ENCODE measurements at regions not wholly inside any gene's neighbourhood (a gene's known extent, or its start where the extent isn't known, plus 50 kb on each side); places are given as distances from the start of the nearest gene placed in this dataset.

DNA sequence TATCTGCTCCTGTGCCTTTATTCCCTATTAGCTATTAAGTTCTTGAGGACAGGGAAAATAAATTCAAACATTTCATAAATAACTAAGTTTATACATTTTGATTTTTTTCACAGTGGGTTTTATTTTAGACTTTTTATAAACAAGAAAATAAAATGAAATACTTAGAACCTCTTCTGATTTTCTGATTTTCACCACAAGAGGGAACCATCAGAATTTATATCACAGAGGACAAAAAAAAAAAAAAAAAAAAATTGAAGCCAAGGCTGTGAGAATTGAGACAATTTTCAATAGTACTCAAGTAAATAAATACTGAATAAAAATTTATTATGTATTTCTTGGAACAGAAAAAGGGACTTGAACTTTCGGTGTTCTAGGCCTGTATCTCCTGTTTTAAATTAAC, 288.1 kb downstream of the SH3BGRL start:
- H3K27me3 ChIP-seq: peaks cover 0 to 5% (median 1%) of the 10 kb centered on the region in 4 donors
- H3K27ac ChIP-seq: no peak overlapping the region
- intact Hi-C loops (cut with DNase I): no loop called here
- TF ChIP-seq, protein P1, sequence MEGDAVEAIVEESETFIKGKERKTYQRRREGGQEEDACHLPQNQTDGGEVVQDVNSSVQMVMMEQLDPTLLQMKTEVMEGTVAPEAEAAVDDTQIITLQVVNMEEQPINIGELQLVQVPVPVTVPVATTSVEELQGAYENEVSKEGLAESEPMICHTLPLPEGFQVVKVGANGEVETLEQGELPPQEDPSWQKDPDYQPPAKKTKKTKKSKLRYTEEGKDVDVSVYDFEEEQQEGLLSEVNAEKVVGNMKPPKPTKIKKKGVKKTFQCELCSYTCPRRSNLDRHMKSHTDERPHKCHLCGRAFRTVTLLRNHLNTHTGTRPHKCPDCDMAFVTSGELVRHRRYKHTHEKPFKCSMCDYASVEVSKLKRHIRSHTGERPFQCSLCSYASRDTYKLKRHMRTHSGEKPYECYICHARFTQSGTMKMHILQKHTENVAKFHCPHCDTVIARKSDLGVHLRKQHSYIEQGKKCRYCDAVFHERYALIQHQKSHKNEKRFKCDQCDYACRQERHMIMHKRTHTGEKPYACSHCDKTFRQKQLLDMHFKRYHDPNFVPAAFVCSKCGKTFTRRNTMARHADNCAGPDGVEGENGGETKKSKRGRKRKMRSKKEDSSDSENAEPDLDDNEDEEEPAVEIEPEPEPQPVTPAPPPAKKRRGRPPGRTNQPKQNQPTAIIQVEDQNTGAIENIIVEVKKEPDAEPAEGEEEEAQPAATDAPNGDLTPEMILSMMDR (IDR thresholded peaks at IDR 0.05): no peak
- WGBS, 2 donors: 4 to 19% methylated on average over 1 of the region's 1 CpG
- FAIRE-seq (peak; percentile 97), ATAC-seq (no peak), DNase-seq (no peak)
- H3K4me1 ChIP-seq: no peaks in the 10 kb centered on the region
- H3K9me3 ChIP-seq: no peaks in the 10 kb centered on the region
- H3K36me3 ChIP-seq: no peaks in the 10 kb centered on the region
- H3K4me3 ChIP-seq: no peak overlapping the region

DNA sequence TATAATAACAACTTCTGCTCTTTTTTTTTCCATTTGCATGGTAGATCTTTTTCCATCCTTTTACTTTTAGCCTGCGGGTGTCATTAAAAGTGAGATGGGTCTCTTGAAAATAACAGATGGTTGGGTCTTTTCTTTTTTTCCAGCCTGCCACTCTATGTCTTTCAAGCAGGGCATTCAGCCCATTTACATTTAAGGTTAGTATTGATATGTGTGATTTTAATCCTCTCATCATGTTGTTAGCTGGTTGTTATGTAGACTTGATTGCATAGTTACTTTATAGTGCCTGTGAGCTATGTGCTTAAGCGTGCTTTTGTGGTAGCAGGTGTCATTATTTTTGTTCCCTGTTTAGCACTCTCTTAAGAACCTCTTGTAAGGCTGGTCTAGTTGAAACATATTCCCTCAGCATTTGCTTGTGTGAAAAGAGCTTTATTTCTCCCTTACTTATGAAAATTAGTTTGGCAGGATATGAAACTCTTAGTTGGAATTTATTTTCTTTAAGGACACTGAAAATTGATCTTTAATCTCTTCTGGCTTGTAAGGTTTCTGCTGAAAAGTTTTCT, 326.1 kb downstream of the SH3BGRL start:
- Histone ChIP-seq H3K4me3 (no peak overlapping the region), H3K9me3 (no peaks in the 10 kb centered on the region), H3K27ac (no peak overlapping the region), H3K4me1 (no peaks in the 10 kb centered on the region), H3K36me3 (no peaks in the 10 kb centered on the region), H3K27me3 (no peaks in the 10 kb centered on the region)
- WGBS, 2 donors: 63 to 74% methylated on average over 2 of the region's 2 CpGs
- no peak for DNase-seq
- no peak for FAIRE-seq
- ATAC-seq: no peak
- TF ChIP-seq, protein P1 (IDR thresholded peaks at IDR 0.05): no peak
- intact Hi-C loops (cut with DNase I): no loop called here

- Histone ChIP-seq H3K36me3 (no peaks in the 10 kb centered on the region), H3K4me1 (no peaks in the 10 kb centered on the region), H3K4me3 (no peak overlapping the region), H3K9me3 (no peaks in the 10 kb centered on the region), H3K27me3 (no peaks in the 10 kb centered on the region), H3K27ac (no peak overlapping the region)
- no peak for FAIRE-seq
- intact Hi-C loops (cut with DNase I): no loop called here
- TF ChIP-seq, protein P1 (IDR thresholded peaks at IDR 0.05): no peak
- DNase-seq: peak in 1 of 6 donors; percentile 38
- no peak for ATAC-seq
- WGBS, 2 donors: 43 to 46% methylated on average over 3 of the region's 3 CpGs
Observed at GRCh38 chrX:81537723-81538122, 335.8 kb downstream of the SH3BGRL start.

- 74 to 79% methylated on average over 2 of the region's 2 CpGs for WGBS, 2 donors
- DNase-seq: no peak
- intact Hi-C loops (cut with DNase I): no loop called here
- TF ChIP-seq, protein P1 (IDR thresholded peaks at IDR 0.05): no peak
- H3K9me3 ChIP-seq: no peaks in the 10 kb centered on the region
- no peak for ATAC-seq
- H3K4me3 ChIP-seq: no peak overlapping the region
- H3K27ac ChIP-seq: no peak overlapping the region
- H3K4me1 ChIP-seq: no peaks in the 10 kb centered on the region
- H3K27me3 ChIP-seq: peaks cover 0 to 3% (median 0%) of the 10 kb centered on the region in 4 donors
- FAIRE-seq: no peak
- H3K36me3 ChIP-seq: no peaks in the 10 kb centered on the region
Observed at GRCh38 chrX:81542255-81542654, 340.4 kb downstream of the SH3BGRL start.

DNA sequence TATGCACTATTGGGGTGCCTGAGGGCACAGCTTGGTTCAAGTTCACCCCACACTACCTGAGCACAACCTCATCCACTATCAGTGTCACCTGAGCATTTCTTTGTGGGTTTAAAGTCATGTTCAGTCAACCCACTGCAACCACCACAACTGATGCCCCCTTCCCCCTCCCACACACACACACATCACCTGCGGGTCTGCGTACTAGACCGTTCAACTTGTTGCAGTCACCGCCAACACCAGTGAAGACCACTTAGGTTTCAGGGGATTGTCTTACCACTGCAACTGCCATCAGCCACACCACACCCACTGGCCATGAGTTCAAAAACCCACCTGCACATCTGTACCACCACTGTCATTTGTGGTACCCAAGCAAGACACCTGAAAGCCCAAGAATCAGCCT, 355.0 kb downstream of the SH3BGRL start:
- no peaks in the 10 kb centered on the region for H3K4me1 ChIP-seq
- no peaks in the 10 kb centered on the region for H3K9me3 ChIP-seq
- intact Hi-C loops (cut with DNase I): no loop called here
- no peak overlapping the region for H3K4me3 ChIP-seq
- DNase-seq (no peak), ATAC-seq (no peak), FAIRE-seq (no peak)
- H3K27me3 ChIP-seq: peaks cover 0 to 13% (median 2%) of the 10 kb centered on the region in 4 donors
- H3K36me3 ChIP-seq: no peaks in the 10 kb centered on the region
- H3K27ac ChIP-seq: no peak overlapping the region
- TF ChIP-seq, protein P1 (IDR thresholded peaks at IDR 0.05): no peak
- 90 to 92% methylated on average over 4 of the region's 4 CpGs for WGBS, 2 donors
